Panc1 (cell line): ENCODE measurements at regions not wholly inside any gene's neighbourhood (a gene's known extent, or its start where the extent isn't known, plus 50 kb on each side); places are given as distances from the start of the nearest gene placed in this dataset.

Source experiments
- ATAC-seq: fragments of 200-7000 bp; cut with Tn5 transposase; 2 replicates; pipeline ENCODE4 v1.9.1; 2020; ENCODE audit warnings: mild to moderate bottlenecking, moderate library complexity
- BruUV-seq: library from RNA; stranded (reverse); fragments of 400-500 nt; replicated peaks from 2 replicates; lab custom pipeline; 2021; lab: Mats Ljungman, UMichigan
- CTCF ChIA-PET: fragments of 300-600 bp; sonication (Branson Sonifier 250); formaldehyde crosslinking; loops from one replicate; lab custom pipeline; 2022; ENCODE audit warnings: antibody characterized with exemption; lab: Charles Lee
- POLR2A ChIA-PET: fragments of 300-600 bp; sonication (Branson Sonifier 250); formaldehyde crosslinking; loops from one replicate; lab custom pipeline; 2022; ENCODE audit warnings: antibody characterized with exemption; lab: Charles Lee
- DNase-seq: peaks from one replicate; pipeline ENCODE4 v3.0.0-alpha.2; 2010; ENCODE audit warnings: low read depth, low spot score
- H3K27ac ChIP-seq: 2 replicates; pipeline ENCODE4 v1.5.1; 2011; ENCODE audit warnings: mild to moderate bottlenecking, low read length, inconsistent platforms
- H3K27me3 ChIP-seq: fragments of 200-500 bp; sonication (Bioruptor generic); 2 replicates; pipeline ENCODE4 v1.6.0; 2014; ENCODE audit warnings: low read length, inconsistent platforms; ENCODE audit not compliant: control insufficient read depth, insufficient read depth
- H3K36me3 ChIP-seq: fragments of 200-500 bp; sonication (Bioruptor generic); 2 replicates; pipeline ENCODE4 v1.5.1; 2014; ENCODE audit warnings: inconsistent platforms, mild to moderate bottlenecking, low read length, moderate library complexity; ENCODE audit not compliant: control insufficient read depth, insufficient read depth
- H3K4me1 ChIP-seq: 2 replicates; pipeline ENCODE4 v1.5.1; 2011; ENCODE audit warnings: inconsistent platforms, mild to moderate bottlenecking, low read length, moderate library complexity; ENCODE audit not compliant: control insufficient read depth, insufficient read depth
- H3K4me3 ChIP-seq, 2 experiments: 2 replicates each; pipeline ENCODE4 v1.5.1; 2011 to 2012; ENCODE audit warnings: low read depth in 2 of 2, low read length in 2 of 2, mild to moderate bottlenecking in 2 of 2, inconsistent platforms in 1 of 2, moderate library complexity in 1 of 2
- H3K9me3 ChIP-seq: fragments of 200-500 bp; sonication (Bioruptor generic); 2 replicates; pipeline ENCODE4 v1.5.1; 2014; ENCODE audit warnings: low read depth, mild to moderate bottlenecking, inconsistent platforms, low read length, moderate library complexity; ENCODE audit not compliant: control insufficient read depth, insufficient read depth
- POLR2AphosphoS5 ChIP-seq: IDR thresholded peaks from 2 replicates; pipeline ENCODE4 v1.6.1; 2012; ENCODE audit warnings: mild to moderate bottlenecking, low read depth, low read length, moderate library complexity
- REST ChIP-seq, 2 experiments: IDR thresholded peaks; 2 replicates each; pipeline ENCODE4 v1.6.1; 2011 to 2012; ENCODE audit warnings: low read depth in 2 of 2, control low read depth in 1 of 2, low read length in 1 of 2, mild to moderate bottlenecking in 1 of 2, moderate library complexity in 1 of 2; ENCODE audit not compliant: insufficient read depth in 1 of 2
- SIN3A ChIP-seq: IDR thresholded peaks from 2 replicates; pipeline ENCODE4 v1.6.1; 2012; ENCODE audit warnings: low read depth, mild to moderate bottlenecking, low read length, moderate library complexity, borderline replicate concordance; ENCODE audit not compliant: insufficient read depth
- TCF7L2 ChIP-seq: IDR thresholded peaks from 2 replicates; pipeline ENCODE4 v1.6.1; 2011; ENCODE audit warnings: mild to moderate bottlenecking, low read depth, low read length, inconsistent platforms
- in situ Hi-C: cut with HindIII; loops from 2 replicates; pipeline ENCODE4 v1.10.0; 2016; ENCODE audit warnings: low sequenced_read_pairs, low pct_unique_long_range_greater_than_20kb
- intact Hi-C: fragments of 100-400 bp; cut with micrococcal nuclease; formaldehyde crosslinking; loops from one replicate; pipeline ENCODE4 v1.10.0; 2022; ENCODE audit not compliant: unreplicated experiment
- TF ChIP-seq, protein P1 (sequence below): fragments of 450-650 bp; IDR thresholded peaks from 2 replicates; pipeline ENCODE4 v1.5.1; 2017; ENCODE audit warnings: mild to moderate bottlenecking

- H3K4me1 ChIP-seq, result no peaks in the 10 kb centered on the region
- TF ChIP-seq REST (IDR thresholded peaks at IDR 0.05; ENCODE audit: insufficient read depth in 1 of 2, low read depth in 2 of 2, low read length in 1 of 2) (no peak), POLR2AphosphoS5 (no peak), SIN3A (no peak), TCF7L2 (no peak)
- TF ChIP-seq, protein P1, sequence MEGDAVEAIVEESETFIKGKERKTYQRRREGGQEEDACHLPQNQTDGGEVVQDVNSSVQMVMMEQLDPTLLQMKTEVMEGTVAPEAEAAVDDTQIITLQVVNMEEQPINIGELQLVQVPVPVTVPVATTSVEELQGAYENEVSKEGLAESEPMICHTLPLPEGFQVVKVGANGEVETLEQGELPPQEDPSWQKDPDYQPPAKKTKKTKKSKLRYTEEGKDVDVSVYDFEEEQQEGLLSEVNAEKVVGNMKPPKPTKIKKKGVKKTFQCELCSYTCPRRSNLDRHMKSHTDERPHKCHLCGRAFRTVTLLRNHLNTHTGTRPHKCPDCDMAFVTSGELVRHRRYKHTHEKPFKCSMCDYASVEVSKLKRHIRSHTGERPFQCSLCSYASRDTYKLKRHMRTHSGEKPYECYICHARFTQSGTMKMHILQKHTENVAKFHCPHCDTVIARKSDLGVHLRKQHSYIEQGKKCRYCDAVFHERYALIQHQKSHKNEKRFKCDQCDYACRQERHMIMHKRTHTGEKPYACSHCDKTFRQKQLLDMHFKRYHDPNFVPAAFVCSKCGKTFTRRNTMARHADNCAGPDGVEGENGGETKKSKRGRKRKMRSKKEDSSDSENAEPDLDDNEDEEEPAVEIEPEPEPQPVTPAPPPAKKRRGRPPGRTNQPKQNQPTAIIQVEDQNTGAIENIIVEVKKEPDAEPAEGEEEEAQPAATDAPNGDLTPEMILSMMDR, result no peak
- intact Hi-C loops, result no loop called here
- H3K4me3 ChIP-seq, result no peak overlapping the region
- no peaks in the 10 kb centered on the region for H3K36me3 ChIP-seq
- no peak overlapping the region for H3K27ac ChIP-seq
- ChIA-PET POLR2A (no interaction called here), CTCF (no interaction called here)
- BruUV-seq, result no TSS peak
- ATAC-seq, result no peak
- DNase-seq, result no peak
- in situ Hi-C loops, result no loop called here
- no peaks in the 10 kb centered on the region for H3K9me3 ChIP-seq
- H3K27me3 ChIP-seq, result no peaks in the 10 kb centered on the region
Measured at GRCh38 chr4:138596896-138597295, 354.7 kb upstream of the SLC7A11 start.

DNA sequence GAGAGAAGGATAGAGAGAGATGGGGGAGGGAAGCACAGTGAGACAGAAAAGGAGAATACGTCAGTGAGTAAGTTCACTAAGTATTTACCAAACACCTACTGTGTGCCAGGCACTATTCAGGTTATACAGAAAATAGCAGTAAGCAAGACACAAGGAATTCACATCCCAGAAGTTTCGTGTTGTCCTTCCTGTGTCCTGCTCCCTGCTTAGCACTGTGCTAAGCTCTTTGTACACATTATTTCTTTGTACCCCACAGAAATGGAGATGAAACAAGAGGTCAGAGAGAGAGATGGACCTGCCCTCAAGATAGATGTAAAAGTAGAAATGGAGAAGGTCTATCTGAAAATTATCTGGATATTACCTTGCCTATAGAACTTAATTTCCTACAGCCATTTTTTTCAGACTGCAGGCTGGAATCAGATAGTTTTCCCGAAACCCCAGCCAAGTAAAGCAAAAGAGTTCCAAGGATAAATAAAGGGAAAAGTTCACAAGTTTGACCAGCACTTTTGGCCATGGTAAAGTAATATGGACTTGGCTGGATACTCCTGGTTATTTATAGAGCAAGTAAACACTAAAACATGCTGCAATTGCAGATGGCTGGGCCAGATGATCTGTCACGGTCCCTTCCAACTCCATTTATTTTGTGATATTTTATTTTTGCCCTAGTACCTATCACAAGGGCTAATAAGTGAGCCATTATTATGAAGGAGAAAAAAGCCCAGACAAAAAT, 353.7 kb upstream of the SLC7A11 start:
- H3K36me3 ChIP-seq, result no peaks in the 10 kb centered on the region
- no peak overlapping the region for H3K4me3 ChIP-seq
- no TSS peak for BruUV-seq
- intact Hi-C loops (no loop called here), in situ Hi-C loops (no loop called here)
- TF ChIP-seq TCF7L2 (no peak), REST (IDR thresholded peaks at IDR 0.05; ENCODE audit: insufficient read depth in 1 of 2, low read depth in 2 of 2, low read length in 1 of 2) (no peak), SIN3A (no peak), POLR2AphosphoS5 (no peak)
- TF ChIP-seq, protein P1, result no peak
- H3K27ac ChIP-seq, result no peak overlapping the region
- no peaks in the 10 kb centered on the region for H3K9me3 ChIP-seq
- no peaks in the 10 kb centered on the region for H3K27me3 ChIP-seq
- H3K4me1 ChIP-seq, result no peaks in the 10 kb centered on the region
- ChIA-PET POLR2A (no interaction called here), CTCF (no interaction called here)
- DNase-seq, result no peak
- no peak for ATAC-seq
